IPS DF 19.7 (cell line): ENCODE measurements at regions not wholly inside any gene's neighbourhood (a gene's known extent, or its start where the extent isn't known, plus 50 kb on each side); places are given as distances from the start of the nearest gene placed in this dataset.

Experiments
- DNase-seq: peaks from one replicate; pipeline ENCODE4 v3.0.0-alpha.2; 2013; ENCODE audit warnings: low read depth, low spot score

GRCh38 chr14:87001333-87001732 is 991.6 kb downstream of the GALC start:
- DNase-seq, result no peak

GRCh38 chr14:87000081-87000480 is 992.9 kb downstream of the GALC start:
- DNase-seq, result no peak

DNA sequence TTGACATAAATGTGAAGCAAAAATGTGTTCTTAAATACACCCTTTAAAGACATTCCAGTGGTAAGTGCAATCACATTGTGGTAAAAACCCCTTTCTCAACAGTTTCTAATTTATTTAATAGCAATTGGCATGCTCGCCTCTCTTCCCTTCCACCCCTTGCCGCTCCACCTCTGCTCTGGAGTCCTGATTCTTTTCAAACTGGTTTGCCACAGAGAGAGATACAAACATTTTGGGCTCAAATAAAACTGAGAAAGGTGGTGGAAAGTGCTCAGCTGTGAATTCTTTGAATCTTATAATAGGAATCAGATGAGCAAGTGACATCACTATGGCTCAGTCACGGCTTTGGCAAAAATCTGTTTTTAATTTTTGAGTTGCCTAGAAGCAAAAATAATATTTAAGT is 993.9 kb downstream of the GALC start:
- no peak for DNase-seq

- no peak for DNase-seq
These were observed 995.7 kb downstream of the GALC start for GRCh38 chr14:86997271-86997670.

DNA sequence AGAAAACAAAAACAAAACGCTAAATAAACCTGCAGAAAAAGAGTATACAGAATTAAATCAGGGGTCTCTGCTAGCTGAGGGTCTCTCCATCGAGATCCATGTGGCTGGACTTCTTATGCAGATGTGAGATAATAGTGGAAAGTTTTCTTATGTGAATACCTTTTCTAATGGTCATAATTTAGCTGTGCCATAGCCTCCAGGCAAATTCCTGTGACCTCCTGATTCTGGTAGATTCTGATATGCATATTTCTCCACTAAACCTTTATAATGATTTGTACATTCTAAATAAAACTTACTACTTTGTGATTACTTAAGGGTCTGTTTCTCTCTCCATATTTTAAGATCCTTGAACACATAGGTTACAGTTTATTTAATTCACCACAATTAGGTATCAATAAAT is 1002.6 kb downstream of the GALC start:
- DNase-seq, result no peak

DNA sequence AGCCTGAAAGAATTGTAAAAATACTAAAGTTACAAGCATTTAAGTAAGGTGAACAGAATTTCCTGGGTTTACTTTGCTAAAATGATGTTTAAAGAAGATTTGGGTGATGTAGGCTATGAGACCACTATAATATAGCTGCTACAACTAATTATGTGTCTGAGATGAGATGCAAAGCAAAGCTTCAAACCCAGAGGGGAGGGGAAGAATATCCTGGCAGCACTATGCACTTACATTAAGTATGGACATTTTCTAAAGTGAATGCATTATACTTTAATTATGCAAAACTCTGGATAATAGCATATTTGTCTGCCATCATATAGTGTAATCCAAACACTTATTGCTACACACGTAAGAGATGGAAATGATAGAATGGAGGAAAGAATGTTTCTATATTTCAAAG is 1003.7 kb downstream of the GALC start:
- DNase-seq, result no peak

DNA sequence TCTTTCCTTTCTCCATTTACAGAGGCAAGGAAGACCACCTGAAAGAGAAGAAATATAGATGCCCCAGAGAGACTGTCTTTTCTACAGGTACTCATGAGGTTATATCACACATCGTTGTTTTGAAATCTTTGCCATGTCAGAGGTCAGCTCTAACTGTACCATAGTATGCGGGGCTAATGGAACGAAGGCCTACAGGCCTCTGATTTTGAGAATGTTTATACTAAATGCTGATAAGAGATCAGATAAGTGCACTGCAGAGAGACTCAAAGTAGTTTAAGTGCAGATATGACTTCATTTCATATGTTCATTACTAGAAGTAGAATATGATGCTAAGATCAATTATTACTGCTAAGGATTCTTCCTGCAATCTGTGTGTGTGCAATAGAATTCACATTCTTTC is 1005.0 kb downstream of the GALC start:
- DNase-seq, result no peak

DNA sequence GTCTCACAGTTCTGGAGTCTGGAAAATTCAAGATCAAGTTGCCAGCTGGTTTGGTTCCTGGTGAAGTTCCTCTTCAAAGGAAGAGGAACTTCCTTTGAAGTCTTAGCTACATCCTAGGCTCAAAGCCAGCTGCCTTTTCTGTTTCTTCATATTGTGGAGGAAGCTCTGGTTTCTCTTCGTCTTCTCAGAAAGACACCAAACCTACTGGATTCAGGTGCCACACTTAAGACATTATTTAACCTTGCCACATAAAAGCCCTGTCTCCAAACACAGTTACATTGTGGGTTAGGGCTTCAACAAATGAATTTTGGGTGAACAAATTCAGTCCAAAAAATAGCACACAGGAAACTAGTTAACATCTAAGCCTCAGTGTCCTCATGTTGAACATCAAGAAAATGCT is 1019.8 kb downstream of the GALC start:
- DNase-seq, result no peak

GRCh38 chr14:86971292-86971691 is 1021.7 kb downstream of the GALC start:
- DNase-seq, result no peak

DNA sequence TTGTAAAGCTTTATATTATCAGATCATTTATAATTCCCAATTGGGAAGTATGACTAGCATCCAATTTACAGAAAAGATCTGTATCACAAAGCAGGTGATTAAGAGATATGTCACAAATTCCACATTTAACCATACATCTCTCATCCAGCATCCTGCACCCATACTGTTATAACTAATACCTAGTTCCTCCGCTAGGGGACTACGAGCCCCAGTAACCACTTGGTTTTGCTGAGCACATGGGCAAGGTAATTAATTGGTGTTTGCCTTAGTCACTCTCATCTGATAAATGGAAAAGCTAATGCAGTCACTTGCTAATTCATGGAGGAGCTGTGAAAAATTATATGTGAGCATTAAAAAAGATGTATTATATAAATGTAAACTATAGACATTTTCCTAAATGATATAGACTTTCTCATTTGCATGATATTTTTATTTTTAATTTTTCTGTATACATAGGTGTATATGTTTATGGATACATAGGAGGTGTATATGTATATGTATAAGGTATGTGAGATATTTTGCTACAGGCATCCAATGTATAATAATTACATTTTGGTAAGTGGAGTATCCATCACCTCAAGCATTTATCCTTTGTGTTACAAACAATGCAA is 1031.8 kb downstream of the GALC start:
- DNase-seq, result no peak

DNA sequence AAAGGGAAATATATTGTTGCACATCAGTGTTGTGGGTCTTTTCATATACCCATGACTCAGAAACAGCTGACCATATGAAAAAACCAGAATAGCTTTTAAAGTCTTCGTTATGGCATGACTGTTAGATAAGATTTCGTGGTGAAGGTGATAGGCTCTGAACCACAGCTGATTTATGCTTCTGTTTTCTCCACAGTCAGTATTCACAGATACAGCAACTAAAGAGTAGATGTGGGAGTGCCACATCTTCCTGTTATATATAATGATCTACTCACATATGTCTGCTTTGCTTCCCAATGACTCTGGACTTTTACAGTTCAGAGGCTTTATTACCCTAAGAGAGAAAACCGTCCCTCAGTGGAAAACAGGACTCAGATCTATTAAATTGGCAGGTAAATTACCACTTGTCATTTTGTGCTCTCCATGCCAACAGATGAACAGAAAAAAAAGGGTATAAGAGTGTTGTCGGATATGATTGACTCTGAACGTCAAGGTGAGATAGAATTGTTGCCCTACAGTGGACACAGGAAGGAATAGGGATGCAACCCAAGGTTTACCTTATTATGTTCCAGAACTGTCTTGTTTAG is 1037.1 kb downstream of the GALC start:
- DNase-seq, result no peak

GRCh38 chr14:86954623-86955022 is 1038.4 kb downstream of the GALC start:
- DNase-seq, result no peak

DNA sequence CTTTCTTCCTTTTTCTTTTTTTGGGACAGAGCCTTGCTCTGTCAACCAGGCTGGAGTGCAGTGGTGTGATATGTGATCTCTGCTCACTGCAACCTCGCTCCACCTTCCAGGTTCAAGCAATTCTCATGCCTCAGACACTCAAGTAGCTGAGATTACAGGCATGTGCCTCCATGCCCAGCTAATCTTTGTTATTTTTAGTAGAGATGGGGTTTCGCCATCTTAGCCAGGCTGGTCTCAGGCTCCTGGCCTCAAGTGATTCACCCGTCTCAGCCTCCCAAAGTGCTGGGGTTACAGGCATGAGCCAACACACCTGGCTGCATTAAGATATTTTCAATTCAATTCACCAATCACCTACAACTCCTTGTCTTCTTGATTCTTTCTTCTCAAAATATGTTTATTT is 1046.5 kb downstream of the GALC start:
- DNase-seq, result no peak

GRCh38 chr14:86944434-86944833 is 1048.5 kb downstream of the GALC start:
- DNase-seq, result no peak

GRCh38 chr14:86943391-86944365 is 1049.3 kb downstream of the GALC start:
- DNase-seq, result no peak

GRCh38 chr14:86942936-86943335 is 1050.0 kb downstream of the GALC start:
- no peak for DNase-seq

DNA sequence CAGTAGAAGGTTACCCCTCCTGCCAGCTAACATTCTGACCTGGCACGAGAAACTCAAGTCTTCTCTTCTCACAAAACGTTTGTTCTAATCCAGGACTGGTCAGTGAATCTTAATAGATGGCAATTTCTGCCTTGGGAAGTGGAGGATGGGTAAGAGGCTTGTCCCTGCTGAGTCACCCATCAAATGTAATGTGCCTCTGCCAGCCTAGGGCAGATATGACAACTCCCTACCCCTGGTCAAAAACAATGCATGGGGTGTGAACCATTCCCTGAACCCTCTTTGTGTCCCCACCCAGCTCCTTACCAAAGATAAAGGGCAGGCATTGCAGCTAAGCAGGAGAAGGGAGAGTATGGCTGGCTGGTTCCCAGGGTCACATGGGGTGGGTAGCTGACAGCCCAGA is 1052.9 kb downstream of the GALC start:
- no peak for DNase-seq

DNA sequence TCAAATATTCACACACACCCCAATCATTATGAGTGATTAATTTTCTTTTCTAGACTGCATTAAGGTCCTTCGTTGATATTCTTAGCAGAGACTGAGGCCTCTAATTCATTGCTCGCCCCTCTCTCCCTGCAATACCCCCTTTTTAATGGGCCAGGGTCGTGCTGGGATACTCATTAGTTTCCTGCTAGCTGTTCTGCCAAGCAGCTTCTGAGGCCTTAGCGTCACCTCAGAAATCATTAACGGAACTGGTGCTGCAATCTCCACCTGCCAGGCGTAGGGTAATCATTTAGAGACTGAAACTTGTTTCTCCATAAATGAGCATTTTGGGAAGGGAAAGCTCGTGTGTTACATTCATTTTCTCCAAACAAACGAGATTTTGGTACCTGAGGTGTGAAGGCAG is 1054.7 kb downstream of the GALC start:
- no peak for DNase-seq

GRCh38 chr14:86936556-86936955 is 1056.4 kb downstream of the GALC start:
- no peak for DNase-seq

- no peak for DNase-seq
These were observed 1057.6 kb downstream of the GALC start for GRCh38 chr14:86935241-86935885.

DNA sequence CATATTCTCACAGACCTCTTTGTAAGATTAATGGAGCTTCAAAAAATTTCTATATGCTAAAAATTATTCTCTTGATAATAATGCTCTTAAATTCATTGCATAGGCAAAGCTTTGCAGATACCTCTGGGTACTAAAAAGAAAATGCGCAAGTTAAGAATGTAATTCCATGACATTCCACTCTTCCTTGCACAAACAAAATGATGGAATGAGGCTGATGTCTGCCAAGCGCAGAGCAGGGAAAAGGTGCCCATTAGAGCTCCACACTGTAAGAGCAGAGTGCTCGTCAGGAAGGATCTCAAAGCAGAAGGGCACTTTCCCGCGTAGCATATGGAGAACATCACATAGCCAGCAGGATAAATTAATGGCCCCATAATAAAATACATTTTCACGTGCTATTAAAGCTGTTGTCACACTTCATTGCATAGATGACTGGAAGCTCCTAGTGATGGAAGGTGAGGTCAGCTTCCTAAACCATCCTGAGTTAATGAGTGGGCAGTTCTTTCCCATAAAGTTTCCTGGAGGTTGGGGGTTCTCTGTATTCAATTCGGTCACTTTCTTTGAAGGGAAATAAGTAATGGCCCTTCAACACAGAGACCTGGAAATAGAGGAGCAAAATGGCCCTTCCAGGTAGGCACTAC is 1058.9 kb downstream of the GALC start:
- DNase-seq, result no peak

GRCh38 chr14:86933460-86933859 is 1059.5 kb downstream of the GALC start:
- DNase-seq, result no peak
